DMS 273 treated with DMSO at 0.1 percent for 48 hours (cell line): ENCODE measurements at regions not wholly inside any gene's neighbourhood (a gene's known extent, or its start where the extent isn't known, plus 50 kb on each side); places are given as distances from the start of the nearest gene placed in this dataset.
"Not testable (repeated sequence)": the region's sequence is repeated elsewhere in the genome, so short reads cannot be mapped to it uniquely, and the experiment has no call there.

Experiments used
- DNase-seq: peaks from one replicate; lab custom pipeline; 2025; lab: John Stamatoyannopoulos, UW

- DNase-seq = no peak
Measured at GRCh38 chr15:35929740-35930444, 383.9 kb upstream of the DPH6 start.

- DNase-seq = no peak
Measured at GRCh38 chr15:35931799-35932341, 385.9 kb upstream of the DPH6 start.

- DNase-seq = no peak
Measured at GRCh38 chr15:35932531-35932930, 386.6 kb upstream of the DPH6 start.

- DNase-seq = no peak
Measured at GRCh38 chr15:35933531-35933930, 387.6 kb upstream of the DPH6 start.

GRCh38 chr15:35934383-35935049 is 388.6 kb upstream of the DPH6 start:
- no peak for DNase-seq

GRCh38 chr15:35936284-35936683 is 390.3 kb upstream of the DPH6 start:
- DNase-seq = no peak

- no peak for DNase-seq
Measured at GRCh38 chr15:35937380-35937779, 391.4 kb upstream of the DPH6 start.

- no peak for DNase-seq
Measured at GRCh38 chr15:35944945-35945585, 399.1 kb upstream of the DPH6 start.

GRCh38 chr15:35953424-35953823 is 407.5 kb upstream of the DPH6 start:
- DNase-seq = no peak

- DNase-seq = no peak
Measured at GRCh38 chr15:35956056-35956455, 410.1 kb upstream of the DPH6 start.

- DNase-seq = peak; percentile 18
Measured at GRCh38 chr15:35958021-35958420, 412.1 kb upstream of the DPH6 start.

GRCh38 chr15:35958975-35959374 is 413.0 kb upstream of the DPH6 start:
- no peak for DNase-seq

GRCh38 chr15:35963326-35963725 is 417.4 kb upstream of the DPH6 start:
- DNase-seq = no peak

GRCh38 chr15:35966781-35967180 is 420.8 kb upstream of the DPH6 start:
- no peak for DNase-seq

- not testable (repeated sequence) for DNase-seq
Measured at GRCh38 chr15:35967968-35968367, 422.0 kb upstream of the DPH6 start.

- no peak for DNase-seq
Measured at GRCh38 chr15:35973029-35973428, 427.1 kb upstream of the DPH6 start.

- no peak for DNase-seq
Measured at GRCh38 chr15:35974052-35974451, 428.1 kb upstream of the DPH6 start.

GRCh38 chr15:35975941-35976340 is 430.0 kb upstream of the DPH6 start:
- DNase-seq = no peak

GRCh38 chr15:35979608-35980007 is 433.6 kb upstream of the DPH6 start:
- DNase-seq = no peak

- no peak for DNase-seq
Measured at GRCh38 chr15:35980719-35981118, 434.8 kb upstream of the DPH6 start.

- no peak for DNase-seq
Measured at GRCh38 chr15:35986191-35986721, 440.3 kb upstream of the DPH6 start.

GRCh38 chr15:35987056-35987455 is 441.1 kb upstream of the DPH6 start:
- no peak for DNase-seq

GRCh38 chr15:35991386-35991785 is 445.4 kb upstream of the DPH6 start:
- no peak for DNase-seq
